ENCODE measurements at regions not wholly inside any gene's neighbourhood (a gene's known extent, or its start where the extent isn't known, plus 50 kb on each side); places are given as distances from the start of the nearest gene placed in this dataset.

DNA sequence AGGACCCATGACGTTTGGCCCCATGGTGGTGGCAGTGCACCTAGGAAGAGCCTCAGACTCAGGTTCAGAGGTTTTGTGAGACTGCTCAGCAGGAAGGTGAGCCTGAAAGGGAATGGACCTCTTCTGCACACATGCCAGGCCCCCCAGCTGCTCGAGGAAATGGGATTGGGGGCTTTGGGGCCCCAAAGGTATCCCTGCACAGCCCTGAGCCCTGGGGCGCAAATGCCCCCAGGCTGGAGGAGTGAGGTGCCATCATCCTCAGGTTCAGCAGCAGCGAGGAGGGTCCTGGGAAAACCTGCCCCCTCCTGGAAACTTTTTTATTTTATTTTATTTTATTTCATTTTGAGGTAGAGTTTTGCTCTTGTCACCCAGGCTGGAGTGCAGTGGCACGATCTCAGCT is 171.8 kb upstream of the MVB12B start:
- H3K9ac ChIP-seq (ENCODE audit: low read length): peak overlapping the region; percentile 28
- TF ChIP-seq SMC3 (conservative IDR thresholded peaks at IDR 0.05; ENCODE audit: poor library complexity) (no peak), TAF1 (IDR thresholded peaks at IDR 0.05; ENCODE audit: low read depth) (no peak), EZH2 (IDR thresholded peaks at IDR 0.05; ENCODE audit: borderline replicate concordance, insufficient read depth, low read length, poor library complexity, severe bottlenecking) (no peak), POLR2AphosphoS5 (IDR thresholded peaks at IDR 0.05) (no peak), EP300 (conservative IDR thresholded peaks at IDR 0.05; ENCODE audit: poor library complexity, severe bottlenecking) (no peak), RAD21 (conservative IDR thresholded peaks at IDR 0.05) (no peak), MXI1 (conservative IDR thresholded peaks at IDR 0.05; ENCODE audit: poor library complexity, severe bottlenecking) (no peak)
- TF ChIP-seq, protein P1, sequence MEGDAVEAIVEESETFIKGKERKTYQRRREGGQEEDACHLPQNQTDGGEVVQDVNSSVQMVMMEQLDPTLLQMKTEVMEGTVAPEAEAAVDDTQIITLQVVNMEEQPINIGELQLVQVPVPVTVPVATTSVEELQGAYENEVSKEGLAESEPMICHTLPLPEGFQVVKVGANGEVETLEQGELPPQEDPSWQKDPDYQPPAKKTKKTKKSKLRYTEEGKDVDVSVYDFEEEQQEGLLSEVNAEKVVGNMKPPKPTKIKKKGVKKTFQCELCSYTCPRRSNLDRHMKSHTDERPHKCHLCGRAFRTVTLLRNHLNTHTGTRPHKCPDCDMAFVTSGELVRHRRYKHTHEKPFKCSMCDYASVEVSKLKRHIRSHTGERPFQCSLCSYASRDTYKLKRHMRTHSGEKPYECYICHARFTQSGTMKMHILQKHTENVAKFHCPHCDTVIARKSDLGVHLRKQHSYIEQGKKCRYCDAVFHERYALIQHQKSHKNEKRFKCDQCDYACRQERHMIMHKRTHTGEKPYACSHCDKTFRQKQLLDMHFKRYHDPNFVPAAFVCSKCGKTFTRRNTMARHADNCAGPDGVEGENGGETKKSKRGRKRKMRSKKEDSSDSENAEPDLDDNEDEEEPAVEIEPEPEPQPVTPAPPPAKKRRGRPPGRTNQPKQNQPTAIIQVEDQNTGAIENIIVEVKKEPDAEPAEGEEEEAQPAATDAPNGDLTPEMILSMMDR (IDR thresholded peaks at IDR 0.05; ENCODE audit: poor library complexity, severe bottlenecking): no peak
- TF ChIP-seq, protein P2, sequence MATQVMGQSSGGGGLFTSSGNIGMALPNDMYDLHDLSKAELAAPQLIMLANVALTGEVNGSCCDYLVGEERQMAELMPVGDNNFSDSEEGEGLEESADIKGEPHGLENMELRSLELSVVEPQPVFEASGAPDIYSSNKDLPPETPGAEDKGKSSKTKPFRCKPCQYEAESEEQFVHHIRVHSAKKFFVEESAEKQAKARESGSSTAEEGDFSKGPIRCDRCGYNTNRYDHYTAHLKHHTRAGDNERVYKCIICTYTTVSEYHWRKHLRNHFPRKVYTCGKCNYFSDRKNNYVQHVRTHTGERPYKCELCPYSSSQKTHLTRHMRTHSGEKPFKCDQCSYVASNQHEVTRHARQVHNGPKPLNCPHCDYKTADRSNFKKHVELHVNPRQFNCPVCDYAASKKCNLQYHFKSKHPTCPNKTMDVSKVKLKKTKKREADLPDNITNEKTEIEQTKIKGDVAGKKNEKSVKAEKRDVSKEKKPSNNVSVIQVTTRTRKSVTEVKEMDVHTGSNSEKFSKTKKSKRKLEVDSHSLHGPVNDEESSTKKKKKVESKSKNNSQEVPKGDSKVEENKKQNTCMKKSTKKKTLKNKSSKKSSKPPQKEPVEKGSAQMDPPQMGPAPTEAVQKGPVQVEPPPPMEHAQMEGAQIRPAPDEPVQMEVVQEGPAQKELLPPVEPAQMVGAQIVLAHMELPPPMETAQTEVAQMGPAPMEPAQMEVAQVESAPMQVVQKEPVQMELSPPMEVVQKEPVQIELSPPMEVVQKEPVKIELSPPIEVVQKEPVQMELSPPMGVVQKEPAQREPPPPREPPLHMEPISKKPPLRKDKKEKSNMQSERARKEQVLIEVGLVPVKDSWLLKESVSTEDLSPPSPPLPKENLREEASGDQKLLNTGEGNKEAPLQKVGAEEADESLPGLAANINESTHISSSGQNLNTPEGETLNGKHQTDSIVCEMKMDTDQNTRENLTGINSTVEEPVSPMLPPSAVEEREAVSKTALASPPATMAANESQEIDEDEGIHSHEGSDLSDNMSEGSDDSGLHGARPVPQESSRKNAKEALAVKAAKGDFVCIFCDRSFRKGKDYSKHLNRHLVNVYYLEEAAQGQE (IDR thresholded peaks at IDR 0.05; ENCODE audit: borderline replicate concordance): no peak
- no peak overlapping the region for H3K4me2 ChIP-seq (ENCODE audit: low read length)
- no peaks in the 10 kb centered on the region for H3K79me2 ChIP-seq (replicated peaks; ENCODE audit: insufficient read depth, low read length)
- H3K36me3 ChIP-seq (ENCODE audit: insufficient read depth, low read length): no peaks in the 10 kb centered on the region
- H3F3A ChIP-seq (ENCODE audit: insufficient read depth, low read length, poor library complexity, severe bottlenecking): peaks cover 15% of the 10 kb centered on the region
- H4K20me1 ChIP-seq (ENCODE audit: insufficient read depth): no peaks in the 10 kb centered on the region
- H3K4me3 ChIP-seq (ENCODE audit: low read length): no peak overlapping the region
- H3K27me3 ChIP-seq (ENCODE audit: insufficient read depth, low read depth, low read length): no peaks in the 10 kb centered on the region
- no peaks in the 10 kb centered on the region for H3K9me3 ChIP-seq (ENCODE audit: low read length)
- H3K9me2 ChIP-seq (ENCODE audit: insufficient read depth, low read length): no peaks in the 10 kb centered on the region
- no peak overlapping the region for H2AFZ ChIP-seq (ENCODE audit: low read depth, low read length)
- H3K27ac ChIP-seq (ENCODE audit: low read length): peak overlapping the region; percentile 97

DNA sequence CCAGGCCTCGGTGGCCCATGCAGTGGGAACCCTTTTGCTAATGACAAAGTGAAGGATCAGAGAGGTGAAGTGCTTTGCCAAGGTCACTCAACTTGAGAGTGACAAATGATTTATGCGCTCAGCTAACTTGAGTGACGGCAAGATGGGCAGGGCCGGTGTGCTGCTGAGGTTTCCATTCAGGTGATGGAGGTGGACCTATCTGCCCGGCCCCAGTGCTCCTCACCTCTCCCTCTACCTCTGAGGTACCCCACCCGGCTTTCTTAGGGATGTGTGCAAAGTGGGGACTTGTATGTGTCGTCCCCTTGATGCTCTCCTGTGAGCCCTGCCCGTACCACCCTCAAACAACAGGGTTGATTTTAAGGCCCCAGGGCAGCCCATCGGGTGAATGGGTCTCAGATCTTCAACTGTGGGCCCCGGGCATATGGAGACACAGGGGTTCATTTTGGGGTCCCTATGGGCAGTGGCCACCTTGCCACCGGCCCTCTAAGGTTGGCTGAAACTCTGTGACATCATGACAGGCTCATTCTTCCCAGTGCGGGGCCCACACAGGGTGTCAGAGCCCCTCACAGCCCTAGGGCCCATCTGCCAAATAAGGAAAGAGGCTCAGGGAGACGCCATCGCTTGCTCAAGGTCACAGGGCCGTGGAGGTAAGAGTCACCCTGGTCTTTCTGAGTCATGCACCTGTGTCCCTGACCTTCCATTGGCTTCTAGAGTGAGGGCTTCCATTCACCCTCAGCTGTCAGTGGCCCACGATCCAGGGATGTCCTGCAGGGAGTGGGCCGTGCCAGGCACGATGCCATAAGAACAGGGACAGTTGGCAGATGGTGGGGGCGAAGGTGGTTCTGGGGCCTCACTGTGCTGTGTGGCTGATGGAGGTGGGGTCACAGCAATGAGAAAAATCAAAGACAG is 170.6 kb upstream of the MVB12B start:
- no peaks in the 10 kb centered on the region for H3K9me3 ChIP-seq (ENCODE audit: low read length)
- no peaks in the 10 kb centered on the region for H3K36me3 ChIP-seq (ENCODE audit: insufficient read depth, low read length)
- H3K79me2 ChIP-seq (replicated peaks; ENCODE audit: insufficient read depth, low read length): no peaks in the 10 kb centered on the region
- H3K9ac ChIP-seq (ENCODE audit: low read length): peak overlapping the region; percentile 70
- peak overlapping the region; percentile 97 for H3K27ac ChIP-seq (ENCODE audit: low read length)
- H3K4me3 ChIP-seq (ENCODE audit: low read length): peak overlapping the region; percentile 44
- no peak overlapping the region for H3K4me2 ChIP-seq (ENCODE audit: low read length)
- no peak overlapping the region for H2AFZ ChIP-seq (ENCODE audit: low read depth, low read length)
- TF ChIP-seq, protein P2 (IDR thresholded peaks at IDR 0.05; ENCODE audit: borderline replicate concordance): no peak
- TF ChIP-seq, protein P1 (IDR thresholded peaks at IDR 0.05; ENCODE audit: poor library complexity, severe bottlenecking): no peak
- TF ChIP-seq SMC3 (conservative IDR thresholded peaks at IDR 0.05; ENCODE audit: poor library complexity): no peak
- no peak for TF ChIP-seq TAF1 (IDR thresholded peaks at IDR 0.05; ENCODE audit: low read depth)
- TF ChIP-seq RAD21 (conservative IDR thresholded peaks at IDR 0.05): no peak
- TF ChIP-seq MXI1 (conservative IDR thresholded peaks at IDR 0.05; ENCODE audit: poor library complexity, severe bottlenecking): no peak
- TF ChIP-seq EZH2 (IDR thresholded peaks at IDR 0.05; ENCODE audit: borderline replicate concordance, insufficient read depth, low read length, poor library complexity, severe bottlenecking): no peak
- no peak for TF ChIP-seq POLR2AphosphoS5 (IDR thresholded peaks at IDR 0.05)
- TF ChIP-seq EP300 (conservative IDR thresholded peaks at IDR 0.05; ENCODE audit: poor library complexity, severe bottlenecking): no peak
- H3F3A ChIP-seq (ENCODE audit: insufficient read depth, low read length, poor library complexity, severe bottlenecking): peaks cover 15% of the 10 kb centered on the region
- no peaks in the 10 kb centered on the region for H4K20me1 ChIP-seq (ENCODE audit: insufficient read depth)
- H3K27me3 ChIP-seq (ENCODE audit: insufficient read depth, low read depth, low read length): no peaks in the 10 kb centered on the region
- no peaks in the 10 kb centered on the region for H3K9me2 ChIP-seq (ENCODE audit: insufficient read depth, low read length)
